SK-N-DZ (cell line): ENCODE measurements at regions not wholly inside any gene's neighbourhood (a gene's known extent, or its start where the extent isn't known, plus 50 kb on each side); places are given as distances from the start of the nearest gene placed in this dataset.
A peak's percentile ranks its signal among the peaks of the same experiment; 100 is the strongest.

Experiments used
- DNase-seq: peaks from one replicate; pipeline ENCODE4 v3.0.0-alpha.2; 2015; ENCODE audit warnings: low spot score

- DNase-seq = no peak
These were observed 85.7 kb upstream of the NTRK2 start for GRCh38 chr9:84583866-84584265.

GRCh38 chr9:84586662-84587061, 82.9 kb upstream of the NTRK2 start:
- no peak for DNase-seq

GRCh38 chr9:84587153-84587552, 82.4 kb upstream of the NTRK2 start:
- DNase-seq = no peak

- DNase-seq = no peak
These were observed 80.0 kb upstream of the NTRK2 start for GRCh38 chr9:84589542-84589941.

GRCh38 chr9:84590706-84591105, 78.8 kb upstream of the NTRK2 start:
- DNase-seq = no peak

- DNase-seq = no peak
These were observed 76.6 kb upstream of the NTRK2 start for GRCh38 chr9:84592918-84593317.

DNA sequence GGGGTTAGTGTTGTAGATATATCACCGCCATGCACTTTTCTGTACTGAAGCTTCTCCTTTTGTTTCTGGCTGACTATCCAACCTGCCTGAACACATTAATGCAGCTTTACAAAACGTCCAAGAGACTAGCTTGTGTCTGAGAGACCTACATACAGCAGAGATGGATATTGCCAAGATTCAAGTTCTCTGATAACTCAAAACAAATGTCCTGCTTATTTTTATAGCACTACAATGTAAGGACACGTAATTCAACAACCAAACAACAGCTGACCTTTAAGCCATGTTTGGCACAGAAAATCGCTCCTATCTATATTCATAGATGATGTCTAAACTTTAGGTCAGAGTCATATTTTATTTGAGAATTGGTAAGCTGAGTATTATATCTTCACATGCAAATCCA, 76.2 kb upstream of the NTRK2 start:
- DNase-seq = no peak

DNA sequence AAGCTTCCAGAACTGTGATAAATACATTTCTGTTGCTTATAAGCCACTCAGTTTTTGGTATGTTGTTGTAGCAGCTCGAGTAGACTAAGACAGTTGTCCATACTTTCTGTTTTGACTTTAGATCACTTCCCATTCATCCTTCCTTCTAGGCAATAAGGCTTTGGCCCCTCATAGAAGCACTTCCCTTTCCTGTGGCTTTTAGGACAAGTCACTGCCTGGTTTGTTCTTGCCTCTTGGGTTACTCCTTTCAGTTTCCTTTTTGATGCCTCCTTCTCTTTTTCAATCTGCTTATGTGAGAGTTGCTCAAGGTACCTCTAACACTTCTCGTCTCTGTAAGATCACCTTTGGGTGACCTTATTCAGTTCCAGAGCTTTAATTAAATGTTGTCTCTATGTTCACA, 72.4 kb upstream of the NTRK2 start:
- no peak for DNase-seq

GRCh38 chr9:84598921-84599636, 70.5 kb upstream of the NTRK2 start:
- DNase-seq = no peak

- no peak for DNase-seq
These were observed 68.8 kb upstream of the NTRK2 start for GRCh38 chr9:84600739-84601138.

GRCh38 chr9:84604223-84604622, 65.3 kb upstream of the NTRK2 start:
- DNase-seq = no peak

DNA sequence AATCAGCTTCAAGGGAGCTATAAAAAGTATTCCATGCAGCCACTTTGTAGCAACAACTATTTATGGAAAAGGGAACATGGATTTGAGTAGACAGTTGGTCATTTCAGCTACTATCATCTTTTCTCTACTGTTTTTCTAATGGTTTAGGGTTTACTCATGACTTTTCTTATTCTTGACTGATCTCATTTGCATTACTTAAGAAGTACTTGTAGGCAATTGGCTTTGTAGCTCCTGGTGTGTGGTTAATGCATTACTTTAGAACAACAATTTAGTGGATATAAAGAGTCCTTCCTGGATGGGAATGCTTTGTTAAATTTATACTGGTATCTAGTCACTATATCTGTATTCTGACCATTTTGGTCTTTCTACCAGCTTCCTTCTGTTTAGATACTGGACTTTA, 59.8 kb upstream of the NTRK2 start:
- DNase-seq = no peak

DNA sequence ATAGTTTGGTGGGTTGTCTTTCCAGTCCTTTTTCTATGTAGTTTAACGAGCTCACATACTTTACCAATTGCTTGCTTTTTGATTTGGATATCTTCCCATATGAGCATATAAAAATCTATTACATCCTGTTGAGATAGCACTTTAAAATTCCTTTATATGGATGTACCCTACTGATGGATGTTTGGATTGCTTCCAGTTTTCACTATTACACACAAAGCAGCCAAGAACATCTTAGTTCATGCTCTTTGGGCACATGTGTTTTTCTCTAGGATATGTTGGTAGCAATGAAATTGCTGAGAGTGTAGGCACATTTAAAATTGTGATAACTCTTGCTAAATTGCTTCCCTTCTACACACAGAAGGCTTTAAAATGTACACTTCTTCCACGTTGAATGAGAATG, 56.1 kb upstream of the NTRK2 start:
- no peak for DNase-seq

DNA sequence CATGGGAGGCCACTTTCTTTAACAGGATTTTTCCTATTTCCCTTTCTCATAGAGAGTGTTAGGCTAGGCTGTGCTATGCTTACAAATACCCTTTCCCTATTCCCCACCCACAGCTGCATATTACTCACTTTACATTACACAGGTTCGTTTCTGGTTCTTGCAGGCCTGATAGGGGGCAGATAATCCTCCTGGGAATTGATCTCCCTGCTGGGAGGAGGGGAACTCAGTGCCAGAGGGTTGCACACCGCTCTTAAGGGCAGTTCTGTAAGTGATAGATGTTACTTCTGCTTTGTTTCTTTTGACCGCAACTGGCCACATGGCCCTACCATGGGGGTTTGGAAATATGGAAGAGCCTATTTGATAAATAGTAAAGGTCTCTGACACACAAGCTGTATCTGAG, 54.0 kb upstream of the NTRK2 start:
- DNase-seq = peak; percentile 1

- DNase-seq = no peak
These were observed 52.0 kb upstream of the NTRK2 start for GRCh38 chr9:84617411-84618029.
